GM12892 (cell line): ENCODE measurements at regions not wholly inside any gene's neighbourhood (a gene's known extent, or its start where the extent isn't known, plus 50 kb on each side); places are given as distances from the start of the nearest gene placed in this dataset.

Source experiments
- DNase-seq: peaks from one replicate; pipeline ENCODE4 v3.0.0; 2011; ENCODE audit not compliant: insufficient read length
- FAIRE-seq: peaks from 2 replicates; lab custom pipeline; 2011; peaks lifted over from hg19 to GRCh38; lab: Jason Lieb, UNC
- POLR2A ChIP-seq: IDR thresholded peaks from 2 replicates; pipeline ENCODE4 v1.6.1; 2011; ENCODE audit warnings: low read depth, low read length, control low read depth
- POLR2AphosphoS5 ChIP-seq: IDR thresholded peaks from 2 replicates; pipeline ENCODE4 v1.6.1; 2011; ENCODE audit warnings: low read depth, low read length, control low read depth
- TAF1 ChIP-seq: IDR thresholded peaks from 2 replicates; pipeline ENCODE4 v1.6.1; 2011; ENCODE audit warnings: low read depth, mild to moderate bottlenecking, control low read depth, low read length, borderline replicate concordance

DNA sequence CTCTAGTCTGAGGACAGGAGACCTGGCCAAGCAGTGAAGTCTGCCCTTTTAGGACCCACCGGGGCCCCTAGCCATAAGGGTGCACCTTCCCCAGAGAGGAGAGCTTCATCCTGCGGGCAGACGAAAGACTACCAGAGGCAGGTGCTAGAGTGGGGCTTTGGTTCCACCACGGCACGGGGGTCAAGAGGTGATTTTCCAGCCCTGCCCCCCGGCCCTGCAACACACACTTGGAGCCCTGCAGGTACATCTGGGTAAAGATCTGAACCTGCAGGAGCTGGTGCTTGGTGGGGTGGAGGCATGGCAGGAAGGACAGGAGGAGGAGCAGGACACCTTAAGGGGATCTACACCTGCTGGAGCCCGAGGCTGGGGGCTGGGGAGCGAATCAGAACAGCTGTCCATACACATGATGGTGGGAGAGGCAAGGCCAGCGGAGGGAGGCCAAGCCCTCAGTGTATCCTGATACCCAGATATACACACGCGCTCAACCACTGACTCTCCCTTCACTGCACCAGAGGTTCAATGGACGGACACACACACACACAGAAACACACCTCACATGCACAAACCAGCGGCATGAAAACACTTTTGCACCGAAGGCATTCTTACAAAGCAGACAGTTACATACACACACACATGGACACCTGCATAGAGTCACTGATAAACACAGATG is 98.4 kb upstream of the MVB12B start:
- TF ChIP-seq POLR2AphosphoS5 (no peak), POLR2A (no peak), TAF1 (no peak)
- FAIRE-seq (no peak), DNase-seq (no peak)

DNA sequence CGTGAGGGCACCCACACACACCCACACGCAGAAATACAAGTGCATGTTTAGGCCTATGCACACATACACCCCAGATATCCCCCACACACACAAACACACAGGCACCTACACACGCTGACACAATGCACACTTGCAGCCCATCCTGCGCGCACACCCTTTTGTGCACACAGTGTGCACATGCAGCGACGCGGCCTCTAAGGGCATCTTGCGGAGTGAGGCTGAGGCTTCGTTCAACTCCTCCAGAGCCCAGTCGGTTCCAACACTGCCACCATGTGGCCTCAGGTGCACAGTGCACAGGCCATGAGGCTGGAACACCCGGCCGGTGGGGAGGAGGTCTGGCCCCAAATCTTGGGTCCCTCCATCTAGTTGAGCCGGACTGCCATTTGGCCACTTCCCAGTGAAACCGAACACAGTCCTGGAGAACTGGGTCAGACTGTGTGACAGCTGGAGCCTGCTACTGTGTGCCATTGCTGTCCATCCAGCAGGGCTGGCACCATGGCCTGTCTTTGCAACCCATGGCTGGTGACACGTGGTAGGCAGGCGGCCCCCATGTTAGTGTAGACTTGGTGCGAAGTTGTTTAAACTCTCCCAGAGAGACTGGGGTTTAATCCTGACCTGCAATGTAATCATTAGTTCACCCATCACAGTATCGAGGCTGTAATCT is 97.7 kb upstream of the MVB12B start:
- TF ChIP-seq POLR2AphosphoS5 (no peak), POLR2A (no peak), TAF1 (no peak)
- peak; percentile 70 for DNase-seq
- peak; percentile 92 for FAIRE-seq

DNA sequence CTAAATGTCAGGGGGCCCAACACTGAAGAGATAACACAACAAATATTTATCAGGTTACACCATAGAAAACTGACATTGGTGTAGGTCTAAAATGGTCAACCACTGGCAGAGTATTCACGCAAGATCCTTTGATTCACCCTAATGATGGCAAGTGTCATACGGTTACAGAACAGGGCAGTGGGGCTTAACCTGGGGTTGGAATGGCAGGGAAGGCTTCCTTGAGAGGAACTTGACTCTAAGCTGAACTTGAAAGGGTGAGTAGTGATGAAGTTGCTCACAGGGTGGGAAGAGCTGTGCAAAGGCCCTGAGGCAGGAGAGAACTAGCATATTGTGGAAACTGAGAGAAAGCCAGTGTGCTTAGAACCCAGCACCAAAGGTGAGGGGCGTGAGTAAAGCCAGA is 97.1 kb upstream of the MVB12B start:
- FAIRE-seq: no peak
- TF ChIP-seq POLR2AphosphoS5: no peak
- TF ChIP-seq TAF1: no peak
- TF ChIP-seq POLR2A: no peak
- no peak for DNase-seq

DNA sequence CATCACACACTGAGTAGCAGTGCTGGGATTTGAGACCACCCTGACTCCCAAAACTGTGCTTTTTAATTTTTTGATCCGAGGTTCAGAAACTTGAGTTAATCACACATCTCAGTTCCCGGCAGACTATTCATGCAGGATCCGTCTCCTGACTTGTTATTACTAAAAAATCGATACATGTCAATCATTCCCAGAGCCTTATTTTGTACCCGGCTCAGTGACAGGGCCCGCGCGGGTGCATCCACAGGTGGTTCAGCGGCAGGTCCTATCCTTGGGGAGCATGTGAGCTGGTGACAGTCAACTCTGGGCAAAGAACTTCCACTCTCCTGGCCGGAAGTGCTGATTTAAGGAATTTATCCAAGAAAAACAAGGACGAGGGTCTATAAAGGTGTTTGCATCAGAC is 95.9 kb upstream of the MVB12B start:
- no peak for FAIRE-seq
- TF ChIP-seq TAF1 (no peak), POLR2A (no peak), POLR2AphosphoS5 (no peak)

DNA sequence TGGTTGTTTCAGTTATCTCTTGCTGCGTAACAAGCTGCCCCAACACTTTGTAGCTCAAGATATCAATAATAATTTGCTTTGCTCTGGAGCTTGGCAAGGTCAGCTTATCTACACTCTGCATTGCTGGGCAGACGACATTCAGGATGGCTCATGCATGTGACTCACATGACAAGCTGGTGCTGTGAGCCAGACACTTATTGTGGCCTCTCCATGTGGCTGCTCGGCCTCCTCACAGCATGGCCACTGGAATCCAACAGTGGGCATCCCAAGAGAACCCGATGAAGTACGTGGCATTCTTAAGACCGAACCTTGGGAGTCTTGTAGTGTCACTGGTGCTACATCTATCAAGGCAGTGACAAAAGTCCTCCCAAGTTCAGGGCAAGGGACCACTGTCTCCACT is 94.2 kb upstream of the MVB12B start:
- no peak for DNase-seq
- no peak for FAIRE-seq
- TF ChIP-seq POLR2A (no peak), TAF1 (no peak), POLR2AphosphoS5 (no peak)

More for the DNA sequence above, 95.9 kb upstream of the MVB12B start:
- DNase-seq: no peak

DNA sequence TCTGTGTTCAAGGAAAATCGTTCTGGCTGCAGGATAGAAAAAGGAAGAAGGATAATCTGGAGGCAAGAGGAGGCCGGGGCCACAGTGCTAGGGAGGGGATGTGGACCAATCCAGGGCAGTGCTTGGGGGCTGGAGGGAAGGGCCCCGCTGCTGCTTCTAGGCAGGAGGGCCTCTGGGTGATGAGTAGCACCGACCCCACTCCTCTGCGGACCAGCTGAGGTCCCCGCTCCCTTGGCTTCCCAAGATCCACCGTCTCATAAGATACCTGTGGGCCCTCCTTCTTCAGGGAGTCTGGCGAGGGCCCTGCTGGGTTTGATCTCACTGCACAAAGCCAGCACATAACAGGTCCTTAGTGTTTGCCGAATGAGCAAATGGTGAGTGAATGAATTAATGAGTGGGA is 93.5 kb upstream of the MVB12B start:
- no peak for DNase-seq
- no peak for FAIRE-seq
- TF ChIP-seq POLR2A: no peak
- TF ChIP-seq TAF1: no peak
- no peak for TF ChIP-seq POLR2AphosphoS5

DNA sequence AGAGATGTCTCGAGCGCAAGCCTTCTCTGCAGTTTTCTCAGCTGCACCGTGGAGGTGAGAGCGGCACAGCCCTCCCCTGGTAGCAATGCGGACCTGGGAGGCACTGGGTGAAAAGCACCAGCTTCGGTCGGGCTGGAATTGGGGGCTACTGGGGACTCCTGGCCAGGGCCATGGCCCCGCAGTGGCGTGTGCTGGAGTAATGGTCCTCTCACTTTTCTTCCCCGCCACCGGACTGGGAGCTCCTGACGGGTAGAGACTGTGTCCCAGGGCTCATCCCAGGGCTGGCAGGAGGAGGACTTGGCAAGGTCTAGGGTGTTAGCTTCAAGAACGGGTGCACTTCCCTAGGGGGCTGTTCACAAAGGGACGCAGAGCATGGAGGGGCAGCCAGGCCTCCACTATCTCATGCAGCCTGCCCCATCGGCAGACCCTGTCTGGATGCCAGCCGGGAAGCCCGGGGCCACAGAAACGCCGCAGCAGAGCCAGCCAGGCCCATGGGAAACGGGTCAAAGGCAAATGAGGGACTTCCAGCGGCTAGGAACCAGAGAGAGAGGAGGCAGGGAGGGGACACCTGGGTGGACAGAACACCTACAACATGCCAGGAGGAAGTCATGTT is 92.6 kb upstream of the MVB12B start:
- no peak for FAIRE-seq

DNA sequence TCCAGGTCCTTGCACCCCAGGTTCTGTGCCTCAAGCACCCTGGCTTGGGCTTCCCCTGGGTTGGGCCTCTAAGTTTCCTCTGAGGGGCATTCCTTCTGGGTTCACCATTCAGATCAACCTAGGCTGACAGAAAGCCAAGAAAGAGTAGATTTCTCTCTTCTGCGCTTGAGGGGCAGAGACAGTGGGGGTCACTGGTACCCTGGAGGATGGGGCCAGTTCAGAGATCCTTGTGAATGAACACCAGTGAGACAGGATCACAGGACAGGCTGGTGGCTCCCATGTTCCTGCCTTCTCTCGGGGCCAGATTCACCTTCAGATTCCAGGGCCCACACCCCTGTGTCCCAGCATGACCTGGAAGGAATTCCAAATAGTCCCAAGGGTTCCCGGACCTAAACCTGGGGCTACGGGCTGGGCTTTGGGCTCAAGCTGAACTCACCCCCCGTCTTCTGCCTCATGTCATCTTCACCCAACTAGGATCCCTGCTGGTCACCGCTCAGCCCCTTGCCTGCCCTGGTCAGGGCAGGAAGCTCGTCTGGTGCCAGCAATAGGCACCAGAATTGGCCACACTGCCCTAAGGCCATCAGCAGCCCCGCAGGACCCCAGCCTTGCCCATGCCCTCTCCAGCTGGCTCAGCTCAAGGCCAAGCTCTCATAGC is 91.8 kb upstream of the MVB12B start:
- no peak for FAIRE-seq
- DNase-seq: no peak
- no peak for TF ChIP-seq POLR2A
- no peak for TF ChIP-seq TAF1
- TF ChIP-seq POLR2AphosphoS5: no peak

More for the DNA sequence above, 92.6 kb upstream of the MVB12B start:
- TF ChIP-seq POLR2AphosphoS5: no peak
- no peak for TF ChIP-seq POLR2A
- no peak for TF ChIP-seq TAF1
- no peak for DNase-seq

DNA sequence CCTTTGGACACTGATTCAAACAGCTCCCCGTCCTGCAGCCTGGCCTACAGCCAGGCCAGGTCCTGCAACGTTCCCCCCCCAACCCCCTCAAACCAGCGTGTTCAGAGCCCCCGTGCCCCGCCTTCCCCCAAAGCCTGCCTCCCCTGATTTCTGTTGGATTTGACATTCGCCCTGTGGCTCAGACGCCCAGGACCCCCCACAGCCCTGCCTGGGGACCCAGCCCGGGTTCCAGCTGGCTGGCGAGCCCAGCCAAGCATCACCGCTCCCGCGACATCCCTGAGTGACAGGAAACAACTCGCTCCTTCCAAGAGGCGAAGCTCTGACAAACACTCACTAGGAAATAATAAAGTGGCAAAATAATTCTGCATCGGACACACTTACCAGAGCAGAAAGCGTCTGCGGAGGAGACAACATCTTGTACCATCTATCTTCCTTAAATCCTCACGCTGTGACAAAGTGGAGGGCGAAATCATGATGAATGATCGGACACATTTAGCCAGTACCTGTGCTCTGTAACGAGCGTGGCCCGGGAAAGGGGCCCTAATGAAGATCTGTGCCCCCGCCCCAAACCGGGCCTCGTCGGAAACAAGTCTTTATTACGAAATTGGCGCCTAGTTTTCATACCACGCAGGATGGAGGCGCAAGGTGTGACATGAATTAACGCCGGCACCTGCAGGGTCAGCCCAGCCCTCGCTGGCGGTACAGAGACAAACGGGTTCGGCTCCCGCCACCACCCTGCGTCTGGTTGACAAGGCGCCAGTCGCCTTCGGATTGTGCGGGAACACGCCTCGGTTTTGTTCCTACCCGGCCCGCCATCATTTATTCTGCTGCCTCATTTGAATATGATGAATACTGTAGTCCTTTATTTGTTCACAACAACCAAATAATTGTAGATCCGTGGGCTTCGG is 91.0 kb upstream of the MVB12B start:
- FAIRE-seq (no peak), DNase-seq (no peak)
- TF ChIP-seq POLR2AphosphoS5 (no peak), POLR2A (no peak), TAF1 (no peak)

DNA sequence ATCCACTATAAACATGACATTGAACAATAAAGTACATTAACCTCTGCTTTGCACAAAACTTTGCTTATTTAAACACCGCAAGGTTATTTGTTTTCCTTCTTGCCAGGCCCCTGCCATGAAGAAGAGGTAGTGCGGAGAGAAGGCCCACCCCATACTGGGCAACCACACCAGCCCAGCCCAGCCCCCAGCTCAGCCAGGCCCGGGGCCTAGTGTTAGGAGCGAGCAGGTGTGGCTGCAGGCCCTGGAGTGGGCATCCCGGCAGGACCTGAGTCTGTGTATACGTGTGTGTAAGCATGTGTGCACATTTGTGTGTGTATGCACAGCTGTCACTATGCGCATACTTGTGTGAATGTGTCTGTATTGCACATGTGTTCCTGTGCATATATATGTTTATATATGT is 90.4 kb upstream of the MVB12B start:
- TF ChIP-seq POLR2A: no peak
- TF ChIP-seq POLR2AphosphoS5: no peak
- TF ChIP-seq TAF1: no peak
- DNase-seq (no peak), FAIRE-seq (no peak)
